RWPE1 (cell line): ENCODE measurements at regions not wholly inside any gene's neighbourhood (a gene's known extent, or its start where the extent isn't known, plus 50 kb on each side); places are given as distances from the start of the nearest gene placed in this dataset.

Source experiments
- CTCF ChIA-PET: fragments of 350-600 bp; sonication (Branson Sonifier 250); formaldehyde crosslinking; extraction: SDS; loops from one replicate; lab custom pipeline; 2021; lab: Yijun Ruan, JAX
- POLR2A ChIA-PET: fragments of 400-600 bp; formaldehyde crosslinking; extraction: SDS; loops from one replicate; lab custom pipeline; 2020; ENCODE audit warnings: antibody characterized with exemption; ENCODE audit not compliant: low non-redundant PET; lab: Yijun Ruan, JAX
- DNase-seq: peaks from one replicate; pipeline ENCODE4 v3.0.0; 2012; ENCODE audit warnings: low spot score
- H3K27ac ChIP-seq: fragments of 450-650 bp; 2 replicates; pipeline ENCODE4 v1.5.1; 2017
- CTCF ChIP-seq: fragments of 450-650 bp; conservative IDR thresholded peaks from 2 replicates; pipeline ENCODE4 v1.5.1; 2017; ENCODE audit warnings: low read depth, mild to moderate bottlenecking

GRCh38 chr1:96519851-96520578 lies 201.6 kb upstream of the PTBP2 start:
- ChIA-PET CTCF (no interaction called here), POLR2A (no interaction called here)
- no peak for TF ChIP-seq CTCF
- DNase-seq = no peak
- no peak overlapping the region for H3K27ac ChIP-seq

GRCh38 chr1:96520579-96520947 lies 201.0 kb upstream of the PTBP2 start:
- no peak for DNase-seq
- CTCF ChIA-PET = no interaction called here
- H3K27ac ChIP-seq = no peak overlapping the region
- POLR2A ChIA-PET = no interaction called here
- TF ChIP-seq CTCF = no peak

- no peak overlapping the region for H3K27ac ChIP-seq
- TF ChIP-seq CTCF = no peak
- DNase-seq = no peak
- POLR2A ChIA-PET = no interaction called here
- CTCF ChIA-PET = interaction anchor here (0.6 kb wide), 1 partner anchor 174 kb away, joined by 3 read pairs; no protein-coding TSS in a partner anchor
Measured at GRCh38 chr1:96521010-96521409, 200.6 kb upstream of the PTBP2 start.

GRCh38 chr1:96521994-96522760 lies 199.4 kb upstream of the PTBP2 start:
- no peak for TF ChIP-seq CTCF
- CTCF ChIA-PET = no interaction called here
- no peak overlapping the region for H3K27ac ChIP-seq
- DNase-seq = peak; percentile 20
- POLR2A ChIA-PET = no interaction called here

GRCh38 chr1:96522927-96523326 lies 198.7 kb upstream of the PTBP2 start:
- H3K27ac ChIP-seq = no peak overlapping the region
- POLR2A ChIA-PET = no interaction called here
- DNase-seq = no peak
- TF ChIP-seq CTCF = no peak
- CTCF ChIA-PET = interaction anchor here (0.7 kb wide), 1 partner anchor 130 kb away, joined by 4 read pairs; no protein-coding TSS in a partner anchor

GRCh38 chr1:96524100-96524499 lies 197.5 kb upstream of the PTBP2 start:
- H3K27ac ChIP-seq = no peak overlapping the region
- TF ChIP-seq CTCF = no peak
- CTCF ChIA-PET = no interaction called here
- POLR2A ChIA-PET = no interaction called here
- no peak for DNase-seq
